HG03025 (cell line): ENCODE measurements at regions not wholly inside any gene's neighbourhood (a gene's known extent, or its start where the extent isn't known, plus 50 kb on each side); places are given as distances from the start of the nearest gene placed in this dataset.
"Not testable (repeated sequence)": the region's sequence is repeated elsewhere in the genome, so short reads cannot be mapped to it uniquely, and the experiment has no call there.

Source experiments
- ATAC-seq: cut with Tn5 transposase; IDR thresholded peaks from one replicate; pipeline ENCODE4 v1.9.1; 2021; ENCODE audit warnings: mild to moderate bottlenecking, moderate library complexity; ENCODE audit not compliant: unreplicated experiment, low FRiP score

DNA sequence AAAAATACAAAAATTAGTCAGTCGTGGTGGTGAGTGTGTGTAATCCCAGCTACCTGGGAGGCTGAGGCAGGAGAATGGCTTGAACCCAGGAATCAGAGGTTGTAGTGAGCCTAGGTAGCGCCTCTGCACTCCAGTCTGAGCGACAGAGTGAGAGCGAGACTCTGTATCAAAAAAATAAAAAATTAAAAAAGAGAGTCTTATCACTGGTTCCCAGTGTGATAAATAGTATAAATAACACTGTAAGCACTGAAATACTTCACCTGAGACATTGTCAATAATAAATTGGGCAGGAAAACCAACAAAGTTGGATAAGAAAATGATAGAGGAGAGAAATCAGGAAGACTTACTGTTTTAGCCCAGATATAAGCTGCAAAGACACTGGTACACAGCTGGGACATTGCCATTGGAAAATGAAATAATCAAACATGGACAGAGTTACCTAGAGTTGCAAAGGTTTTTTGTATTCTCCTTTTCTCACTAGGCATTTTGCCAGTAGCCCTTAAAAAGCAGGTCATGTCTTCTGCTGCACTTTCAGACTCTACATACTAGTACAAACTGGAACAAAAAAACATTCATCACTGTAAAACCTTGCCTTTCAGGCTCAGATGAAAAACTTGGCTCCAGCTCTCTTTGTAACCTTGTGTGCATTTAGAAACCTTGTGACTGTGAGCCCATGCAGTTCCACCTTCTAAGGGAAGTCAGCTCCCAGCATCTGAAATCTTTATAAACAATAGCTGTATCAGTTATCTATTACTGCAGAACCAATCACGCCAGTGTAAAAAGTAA, 55.0 kb upstream of the PPP1R2C start:
- no peak for ATAC-seq

- ATAC-seq: not testable (repeated sequence)
Observed at GRCh38 chrX:42833550-42833940, 55.6 kb upstream of the PPP1R2C start.

DNA sequence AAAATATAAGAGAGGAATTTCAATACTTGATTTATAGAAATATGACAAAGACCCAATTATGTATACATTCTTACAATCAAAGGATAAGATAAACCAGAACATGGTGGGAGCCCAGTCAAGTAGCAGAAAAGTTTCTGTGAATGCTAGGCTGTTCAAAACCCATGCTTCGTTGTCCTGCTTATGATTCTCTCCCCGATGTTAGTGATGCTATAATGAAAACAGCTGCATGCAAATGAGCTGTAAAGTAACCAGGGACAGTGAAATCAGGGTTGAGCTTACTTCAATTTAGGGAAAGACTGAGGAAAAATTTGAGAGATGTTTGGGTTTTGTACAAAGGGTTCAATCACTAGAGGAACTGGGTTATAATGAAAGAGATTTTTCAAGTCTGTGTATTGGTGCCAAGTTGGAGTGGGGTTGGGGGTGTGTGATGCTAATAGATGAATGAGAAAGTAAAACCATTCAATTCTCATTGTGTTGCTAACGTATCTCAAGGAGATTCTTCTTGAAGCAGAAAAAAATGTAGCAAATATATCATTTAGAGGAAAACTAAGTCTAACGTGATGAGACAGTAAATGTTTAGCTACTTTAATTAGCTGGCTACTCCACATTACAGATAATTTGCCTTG, 59.3 kb upstream of the PPP1R2C start:
- no peak for ATAC-seq

DNA sequence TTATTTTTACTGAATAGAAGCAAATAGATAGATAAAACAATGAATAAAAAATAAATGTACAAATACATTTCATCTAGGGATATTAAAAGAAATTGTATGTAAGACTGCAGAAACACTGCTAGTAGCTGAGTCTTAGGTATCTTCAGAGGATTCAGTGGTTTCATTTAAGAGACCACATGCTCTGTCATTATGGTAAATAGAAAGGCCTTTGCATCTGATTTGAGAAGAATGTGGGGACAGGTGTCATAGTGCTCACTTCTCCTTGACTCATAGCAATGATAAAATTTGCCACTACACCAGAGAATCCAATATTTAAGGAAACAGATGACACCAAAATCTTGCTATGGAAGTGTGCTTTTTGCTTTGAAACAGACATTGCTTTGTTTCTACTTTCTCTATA, 59.8 kb upstream of the PPP1R2C start:
- peak; percentile 63 for ATAC-seq

- ATAC-seq: no peak
Observed at GRCh38 chrX:42839632-42840031, 61.7 kb upstream of the PPP1R2C start.

DNA sequence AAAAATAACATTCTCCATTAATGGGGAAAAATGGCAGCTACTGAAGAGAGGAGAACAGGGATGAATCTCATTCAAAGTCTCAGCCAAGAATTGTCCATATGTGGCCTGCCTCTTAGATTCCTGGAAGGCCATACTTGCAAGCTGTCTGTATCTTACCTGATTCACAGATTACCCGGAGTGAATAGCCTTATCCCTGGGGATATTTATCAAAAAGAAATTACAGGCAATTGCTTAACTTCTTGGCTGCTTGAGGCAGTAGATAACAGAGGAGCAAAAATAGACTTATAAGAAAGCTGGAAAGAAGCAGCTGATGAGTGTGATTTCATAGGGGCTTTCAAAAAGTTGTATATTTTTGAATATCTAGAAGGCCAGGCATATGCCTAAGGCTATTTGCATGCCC, 68.8 kb upstream of the PPP1R2C start:
- no peak for ATAC-seq

DNA sequence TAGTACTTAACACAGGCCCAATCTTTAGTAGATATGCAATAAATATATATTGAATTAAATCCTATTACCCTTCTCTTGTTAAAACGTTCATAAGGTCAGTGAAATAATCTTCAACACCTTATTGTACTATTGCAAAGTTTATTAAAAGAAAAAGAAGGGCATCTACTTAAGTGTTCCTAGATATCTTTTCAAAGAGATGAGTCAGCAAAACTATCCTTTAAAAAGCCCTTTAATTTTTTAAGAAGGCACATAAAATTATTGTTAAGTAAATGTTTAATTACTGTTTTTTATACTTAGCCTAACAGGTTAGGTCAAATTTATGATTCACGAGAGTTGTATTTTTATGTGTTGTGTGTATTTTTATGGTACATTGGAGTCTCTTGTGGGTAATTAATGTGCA, 77.3 kb upstream of the PPP1R2C start:
- no peak for ATAC-seq

- ATAC-seq: no peak
Observed at GRCh38 chrX:42857766-42858165, 79.8 kb upstream of the PPP1R2C start.

GRCh38 chrX:42869011-42869410, 91.0 kb upstream of the PPP1R2C start:
- peak; percentile 9 for ATAC-seq

- peak; percentile 72 for ATAC-seq
Observed at GRCh38 chrX:42869659-42870476, 91.9 kb upstream of the PPP1R2C start.

DNA sequence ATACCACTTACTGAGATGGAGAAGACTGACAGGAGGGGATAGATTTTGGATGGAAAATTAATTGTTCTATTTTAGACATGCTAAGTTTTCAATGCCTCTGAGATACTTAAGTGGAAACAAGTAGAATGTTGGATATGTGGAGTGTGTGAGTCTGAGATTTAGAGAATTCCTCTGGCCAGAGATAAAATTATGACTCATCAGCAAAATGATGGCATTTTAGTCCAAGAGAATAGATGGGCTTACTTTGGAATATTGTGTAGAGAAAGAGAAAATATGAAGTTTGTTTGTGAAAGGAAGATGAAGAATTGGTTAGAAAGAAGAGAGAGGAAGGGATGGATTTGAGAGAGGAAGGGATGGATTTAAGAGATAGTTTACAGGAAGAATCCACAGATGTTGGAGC, 108.6 kb upstream of the PPP1R2C start:
- ATAC-seq: no peak

GRCh38 chrX:42900947-42901346, 123.0 kb upstream of the PPP1R2C start:
- no peak for ATAC-seq

DNA sequence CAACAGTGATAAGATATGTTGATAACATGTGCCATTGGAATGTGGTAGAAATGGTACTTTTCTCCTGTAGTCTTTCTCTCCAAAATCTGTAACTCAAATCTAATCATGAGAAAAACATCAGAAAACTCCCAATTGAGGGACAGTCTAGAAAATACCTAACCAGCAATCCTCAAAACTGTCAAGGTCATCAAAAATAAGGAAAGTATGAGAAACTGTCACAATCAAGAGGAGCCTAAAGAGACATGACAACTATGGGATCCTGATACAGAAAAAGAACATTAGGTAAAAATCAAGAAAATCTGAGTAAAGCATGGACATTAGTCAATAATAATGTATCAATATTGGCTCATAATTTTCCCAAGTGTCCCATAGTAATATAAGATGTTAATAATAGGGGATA, 124.5 kb upstream of the PPP1R2C start:
- no peak for ATAC-seq

DNA sequence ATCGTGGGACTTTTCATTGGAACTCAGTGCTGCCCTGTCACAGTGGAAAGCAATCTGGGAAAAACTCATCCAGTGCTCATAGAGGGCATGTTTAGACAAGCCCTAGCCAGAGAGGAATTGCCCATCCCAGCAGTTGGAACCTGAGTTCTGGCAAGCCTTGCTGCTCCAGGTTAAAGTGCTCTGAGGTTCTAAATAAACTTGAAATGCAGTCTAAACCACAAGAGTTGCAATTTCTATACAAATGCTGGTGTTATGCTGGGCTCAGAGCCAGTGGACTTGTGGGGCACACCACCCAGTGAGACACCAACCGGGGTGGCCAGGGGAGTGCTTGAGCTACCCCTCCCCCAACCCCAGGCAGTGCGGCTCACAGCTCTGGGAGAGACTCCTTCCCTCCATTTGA, 142.8 kb upstream of the PPP1R2C start:
- no peak for ATAC-seq

- ATAC-seq: no peak
Observed at GRCh38 chrX:42930071-42930470, 152.1 kb upstream of the PPP1R2C start.

DNA sequence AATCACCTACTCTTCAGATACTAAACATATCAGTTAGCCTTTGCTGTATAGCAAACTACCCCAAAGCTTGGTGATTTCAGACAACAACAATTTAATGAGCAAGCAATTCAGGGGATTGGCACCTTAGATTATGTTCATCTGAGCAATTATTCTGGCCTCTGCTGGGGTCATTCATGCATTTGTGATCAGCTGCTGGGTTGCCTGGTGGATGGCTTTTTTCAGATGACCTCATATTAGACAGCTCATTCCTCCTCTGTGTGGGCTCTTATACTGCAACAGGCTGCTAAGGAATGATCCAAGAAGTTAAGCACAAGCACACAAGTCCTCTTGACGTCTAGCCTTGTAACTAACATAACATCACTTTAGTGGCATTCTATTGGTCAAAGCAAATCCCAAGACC, 153.0 kb upstream of the PPP1R2C start:
- no peak for ATAC-seq

- no peak for ATAC-seq
Observed at GRCh38 chrX:42933187-42933586, 155.2 kb upstream of the PPP1R2C start.

DNA sequence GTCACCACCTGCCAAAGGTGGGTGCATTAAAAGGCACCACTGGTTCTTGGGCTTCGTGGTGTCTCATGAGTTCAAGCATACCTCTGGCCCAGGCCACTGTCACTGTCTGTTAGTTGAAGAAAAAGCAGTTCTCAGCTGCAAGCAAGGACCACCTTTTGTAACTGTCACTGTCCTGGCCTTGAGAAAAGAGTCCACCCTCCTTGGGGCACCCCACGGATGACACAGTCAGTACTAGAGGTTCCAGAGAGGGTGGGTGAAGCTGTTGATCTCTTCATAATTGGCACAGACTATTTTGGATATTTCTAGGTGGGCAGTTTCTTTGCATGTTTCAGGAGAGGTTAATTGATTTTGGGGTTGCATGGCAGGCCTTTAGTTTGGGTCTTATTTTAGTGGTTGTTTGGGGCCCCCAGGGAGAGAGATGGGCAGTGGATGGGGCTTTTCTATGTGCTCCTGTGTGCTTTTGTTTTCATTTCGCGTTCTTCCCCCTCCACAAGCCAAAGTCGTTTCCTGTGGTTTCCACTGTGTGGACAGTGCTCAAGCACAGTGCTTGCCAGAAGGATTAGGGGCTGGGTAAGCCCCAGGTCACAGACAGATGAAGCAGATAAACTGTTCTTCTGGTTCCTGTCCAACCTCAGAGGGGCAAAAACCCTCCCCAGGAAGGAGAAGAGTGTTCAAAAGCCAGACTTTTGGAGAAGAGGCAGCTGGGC, 156.2 kb upstream of the PPP1R2C start:
- peak; percentile 92 for ATAC-seq

GRCh38 chrX:42941671-42942070, 163.7 kb upstream of the PPP1R2C start:
- no peak for ATAC-seq

- ATAC-seq: peak; percentile 79
Observed at GRCh38 chrX:42943051-42943974, 165.3 kb upstream of the PPP1R2C start.
